Vagina (tissue), 2 donors: ENCODE measurements at regions not wholly inside any gene's neighbourhood (a gene's known extent, or its start where the extent isn't known, plus 50 kb on each side); places are given as distances from the start of the nearest gene placed in this dataset.

ENCODE experiments used
- CTCF ChIP-seq, 3 experiments: fragments of 450-650 bp in 2 of 3; fragments of 200-600 bp in 1 of 3; sonication (generic) in 1 of 3; IDR thresholded peaks; one replicate each; pipeline ENCODE4 v1.5.1; 2017 to 2019; ENCODE audit warnings: antibody characterized with exemption in 3 of 3, mild to moderate bottlenecking in 2 of 3, moderate library complexity in 2 of 3
- POLR2A ChIP-seq, 2 donors: fragments of 450-650 bp; IDR thresholded peaks; one replicate each; pipeline ENCODE4 v1.6.1; 2017; ENCODE audit warnings: antibody characterized with exemption in 2 of 2, mild to moderate bottlenecking in 2 of 2, moderate library complexity in 2 of 2

- TF ChIP-seq CTCF (IDR thresholded peaks at IDR 0.05), result no peak
- TF ChIP-seq POLR2A (IDR thresholded peaks at IDR 0.05), result no peak
These were observed 328.3 kb downstream of the SHANK2 start for GRCh38 chr11:70924108-70924507.
